ENCODE measurements at regions not wholly inside any gene's neighbourhood (a gene's known extent, or its start where the extent isn't known, plus 50 kb on each side); places are given as distances from the start of the nearest gene placed in this dataset.

DNA sequence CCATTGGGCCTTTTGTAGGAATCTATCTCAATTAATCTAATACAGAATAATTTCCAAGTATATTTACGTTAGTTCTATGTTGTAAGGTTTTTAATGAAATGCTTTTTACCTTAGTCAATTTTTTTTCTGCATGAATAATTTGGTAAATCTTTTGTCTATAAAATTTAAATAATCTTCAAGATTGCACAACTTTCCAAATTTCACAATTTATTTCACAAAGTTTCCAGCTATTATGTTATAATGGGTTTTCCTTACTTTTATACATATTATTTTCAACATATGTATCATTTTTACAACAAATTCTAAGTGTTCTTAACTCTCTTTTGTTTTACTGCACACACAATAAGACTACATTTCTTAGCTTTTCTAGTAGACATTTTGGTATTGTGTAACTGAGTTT lies 470.7 kb downstream of the ETV1 start:
- no peaks in the 10 kb centered on the region for H3K4me1 Mint-ChIP-seq
- H3K27me3 Mint-ChIP-seq: peaks cover 3% of the 10 kb centered on the region
- no peak for DNase-seq (ENCODE audit: low spot score in 2 of 2)
- ATAC-seq (replicated peaks; ENCODE audit: extremely low read depth, poor library complexity, severe bottlenecking): no peak
- H3K27ac Mint-ChIP-seq (ENCODE audit: low read depth): no peak overlapping the region
- H3K36me3 Mint-ChIP-seq (ENCODE audit: insufficient read depth): no peaks in the 10 kb centered on the region
- H3K9me3 Mint-ChIP-seq: no peaks in the 10 kb centered on the region
- H3K4me3 Mint-ChIP-seq: no peak overlapping the region

DNA sequence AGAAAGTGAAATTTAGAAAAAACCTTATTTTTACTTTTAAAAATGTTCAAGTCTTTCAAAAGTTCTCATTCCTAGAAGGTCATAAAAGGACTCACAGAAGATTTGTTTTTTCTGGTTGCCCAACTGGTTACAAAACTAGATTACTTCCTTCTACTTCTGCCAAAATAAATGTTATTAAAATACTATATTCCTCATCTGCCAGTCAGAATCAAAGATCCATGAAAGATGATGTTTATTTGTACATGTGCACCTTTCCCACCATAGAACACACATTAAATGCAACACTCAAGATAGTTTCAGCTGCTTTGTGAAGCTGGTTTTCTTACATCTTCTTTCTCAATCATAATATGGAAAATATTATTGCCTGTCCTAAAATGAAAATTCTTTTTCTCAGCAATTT lies 465.4 kb downstream of the ETV1 start:
- H3K4me3 Mint-ChIP-seq: no peak overlapping the region
- no peak overlapping the region for H3K27ac Mint-ChIP-seq (ENCODE audit: low read depth)
- H3K27me3 Mint-ChIP-seq: peaks cover 8% of the 10 kb centered on the region
- no peaks in the 10 kb centered on the region for H3K9me3 Mint-ChIP-seq
- DNase-seq (ENCODE audit: low spot score in 2 of 2) (no peak), ATAC-seq (replicated peaks; ENCODE audit: extremely low read depth, poor library complexity, severe bottlenecking) (no peak)
- H3K36me3 Mint-ChIP-seq (ENCODE audit: insufficient read depth): no peaks in the 10 kb centered on the region
- no peaks in the 10 kb centered on the region for H3K4me1 Mint-ChIP-seq

DNA sequence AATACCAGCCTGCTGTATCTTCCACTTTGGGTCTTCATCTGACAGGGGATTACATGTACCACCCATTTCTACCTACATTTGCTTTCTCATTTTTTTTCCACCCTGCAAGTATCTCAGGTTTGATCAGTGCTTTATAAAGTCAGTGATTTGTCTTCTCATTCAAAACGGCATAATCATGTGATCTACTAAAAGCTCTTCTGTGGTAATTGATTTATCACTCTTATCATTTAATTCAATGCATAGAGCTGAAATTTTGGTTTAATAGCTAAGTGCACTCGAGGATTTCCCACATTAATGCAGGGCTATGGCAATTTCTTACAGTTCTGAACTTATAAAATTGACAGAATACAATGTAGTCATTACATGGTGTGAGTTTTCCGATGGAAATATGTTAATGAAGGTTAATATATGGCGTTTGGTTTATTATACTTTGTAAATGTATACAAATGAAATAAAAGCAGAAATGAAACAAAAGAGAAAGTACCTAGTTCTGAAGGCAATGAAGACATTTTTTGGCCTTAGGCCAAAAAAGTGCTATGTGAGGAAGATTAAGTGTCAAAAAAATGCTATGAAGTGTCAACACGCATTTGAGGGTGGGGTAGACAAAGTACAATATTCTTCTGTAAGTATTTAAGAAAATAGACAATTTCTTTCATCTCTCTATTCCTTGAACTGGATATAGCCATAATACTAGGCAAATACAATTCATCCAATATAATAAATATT lies 457.3 kb downstream of the ETV1 start:
- Mint-ChIP-seq H3K36me3 (ENCODE audit: insufficient read depth) (no peaks in the 10 kb centered on the region), H3K4me1 (peaks cover 11% of the 10 kb centered on the region), H3K27me3 (no peaks in the 10 kb centered on the region), H3K9me3 (no peaks in the 10 kb centered on the region), H3K4me3 (no peak overlapping the region), H3K27ac (ENCODE audit: low read depth) (no peak overlapping the region)
- no peak for ATAC-seq (replicated peaks; ENCODE audit: extremely low read depth, poor library complexity, severe bottlenecking)
- DNase-seq (ENCODE audit: low spot score in 2 of 2): no peak

DNA sequence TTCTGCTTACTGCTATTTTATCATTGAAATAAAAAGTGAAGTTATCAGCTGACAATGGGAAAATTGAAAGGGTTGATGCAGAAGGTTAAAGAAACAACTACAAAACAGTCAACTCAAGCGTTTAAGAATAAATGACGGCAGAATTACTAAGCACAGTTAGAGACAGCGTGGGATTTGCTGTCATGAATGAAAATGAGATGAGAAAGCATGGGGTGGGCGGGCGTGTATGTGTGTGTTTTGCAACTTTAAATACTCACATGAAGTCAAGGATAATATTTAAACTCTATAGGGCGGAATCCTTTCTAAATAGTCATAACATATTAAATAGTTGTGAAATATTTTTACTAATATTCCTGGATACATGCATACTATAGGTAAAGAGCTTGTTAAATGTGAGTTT lies 450.8 kb downstream of the ETV1 start:
- DNase-seq (ENCODE audit: low spot score in 2 of 2) (no peak), ATAC-seq (replicated peaks; ENCODE audit: extremely low read depth, poor library complexity, severe bottlenecking) (no peak)
- Mint-ChIP-seq H3K36me3 (ENCODE audit: insufficient read depth) (no peaks in the 10 kb centered on the region), H3K27me3 (no peaks in the 10 kb centered on the region), H3K9me3 (no peaks in the 10 kb centered on the region), H3K4me1 (no peaks in the 10 kb centered on the region), H3K27ac (ENCODE audit: low read depth) (no peak overlapping the region), H3K4me3 (no peak overlapping the region)

DNA sequence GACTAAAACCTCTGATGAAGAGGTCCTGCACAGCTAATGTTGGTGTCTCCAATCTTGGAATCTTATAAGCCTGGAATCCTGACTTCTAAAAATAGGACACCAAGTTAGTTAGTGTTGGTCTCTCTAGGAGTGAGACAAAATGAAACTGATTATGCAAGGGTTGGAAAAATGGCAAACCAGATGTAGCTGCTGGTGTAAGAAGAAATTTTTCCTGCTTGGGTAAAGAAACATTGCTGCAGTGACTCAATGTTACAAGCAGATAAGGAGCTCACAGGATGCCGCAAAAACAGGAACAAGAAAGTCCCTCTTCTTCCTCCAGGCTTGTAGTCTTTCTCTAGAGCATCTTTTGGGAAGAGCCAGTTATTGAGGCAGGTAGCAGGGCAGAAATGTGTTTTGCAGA lies 449.0 kb downstream of the ETV1 start:
- Mint-ChIP-seq H3K4me1 (no peaks in the 10 kb centered on the region), H3K9me3 (no peaks in the 10 kb centered on the region), H3K27me3 (no peaks in the 10 kb centered on the region), H3K4me3 (no peak overlapping the region), H3K27ac (ENCODE audit: low read depth) (no peak overlapping the region), H3K36me3 (ENCODE audit: insufficient read depth) (no peaks in the 10 kb centered on the region)
- ATAC-seq (replicated peaks; ENCODE audit: extremely low read depth, poor library complexity, severe bottlenecking): no peak
- DNase-seq (ENCODE audit: low spot score in 2 of 2): no peak

DNA sequence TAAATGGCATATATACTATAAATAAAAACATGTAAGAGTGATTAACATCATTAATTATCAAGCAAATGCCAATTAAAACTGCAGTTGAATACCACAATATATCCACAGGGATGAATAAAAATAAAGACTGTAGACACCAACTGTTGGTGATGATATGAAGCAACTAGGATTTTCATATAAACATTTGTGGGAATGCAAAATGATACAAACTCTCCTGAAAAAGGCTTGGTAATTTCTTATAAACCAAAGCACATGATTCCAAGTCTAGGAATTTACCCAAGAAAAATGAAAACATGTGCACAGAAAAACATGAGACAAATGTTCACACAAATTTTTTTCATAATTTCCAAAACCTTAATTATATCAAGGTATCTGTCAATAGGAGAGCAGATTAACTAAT lies 448.1 kb downstream of the ETV1 start:
- Mint-ChIP-seq H3K9me3 (no peaks in the 10 kb centered on the region), H3K27me3 (no peaks in the 10 kb centered on the region), H3K36me3 (ENCODE audit: insufficient read depth) (no peaks in the 10 kb centered on the region), H3K27ac (ENCODE audit: low read depth) (no peak overlapping the region), H3K4me1 (no peaks in the 10 kb centered on the region), H3K4me3 (no peak overlapping the region)
- DNase-seq (ENCODE audit: low spot score in 2 of 2) (no peak), ATAC-seq (replicated peaks; ENCODE audit: extremely low read depth, poor library complexity, severe bottlenecking) (no peak)

DNA sequence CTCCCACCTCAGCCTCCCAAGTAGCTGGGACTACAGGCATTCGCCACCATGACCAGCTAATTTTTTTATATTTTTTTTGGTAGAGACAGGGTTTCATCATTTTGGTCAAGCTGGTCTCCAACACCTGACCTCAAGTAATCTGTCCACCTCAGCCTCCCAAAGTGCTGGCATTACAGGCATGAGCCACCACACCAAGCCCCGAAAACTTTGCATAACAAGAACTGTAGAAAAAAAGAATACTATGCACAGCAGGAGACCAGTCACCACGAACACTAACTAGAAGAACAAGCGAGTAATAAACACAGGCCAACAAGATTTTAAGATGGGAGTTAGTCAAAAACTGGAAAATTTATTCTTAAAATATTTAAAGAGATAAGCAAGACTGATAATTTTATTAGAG lies 447.0 kb downstream of the ETV1 start:
- H3K4me3 Mint-ChIP-seq: no peak overlapping the region
- no peaks in the 10 kb centered on the region for H3K27me3 Mint-ChIP-seq
- no peaks in the 10 kb centered on the region for H3K9me3 Mint-ChIP-seq
- ATAC-seq (replicated peaks; ENCODE audit: extremely low read depth, poor library complexity, severe bottlenecking) (no peak), DNase-seq (ENCODE audit: low spot score in 2 of 2) (no peak)
- no peaks in the 10 kb centered on the region for H3K4me1 Mint-ChIP-seq
- no peaks in the 10 kb centered on the region for H3K36me3 Mint-ChIP-seq (ENCODE audit: insufficient read depth)
- no peak overlapping the region for H3K27ac Mint-ChIP-seq (ENCODE audit: low read depth)

DNA sequence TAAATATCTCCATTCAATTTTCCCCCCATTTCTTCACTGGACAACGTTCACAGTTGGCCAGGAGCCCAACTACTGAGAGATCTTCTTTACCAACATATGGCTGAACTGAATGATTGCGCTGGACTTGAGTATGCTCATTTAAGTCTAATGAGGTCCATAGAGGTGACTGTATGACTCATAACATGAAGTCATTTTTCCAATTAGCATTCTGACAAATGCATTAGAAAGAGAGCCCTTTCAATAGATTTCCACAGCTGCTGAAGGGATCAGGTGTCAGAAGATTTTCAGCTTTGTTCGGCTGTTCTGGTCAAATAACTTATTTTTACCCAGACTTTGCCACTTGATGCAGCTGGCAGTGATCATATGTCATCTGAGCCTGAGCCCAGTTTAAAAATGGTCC lies 438.0 kb downstream of the ETV1 start:
- Mint-ChIP-seq H3K4me1 (no peaks in the 10 kb centered on the region), H3K27me3 (peaks cover 11% of the 10 kb centered on the region), H3K36me3 (ENCODE audit: insufficient read depth) (no peaks in the 10 kb centered on the region), H3K4me3 (no peak overlapping the region), H3K9me3 (no peaks in the 10 kb centered on the region), H3K27ac (ENCODE audit: low read depth) (no peak overlapping the region)
- no peak for DNase-seq (ENCODE audit: low spot score in 2 of 2)
- ATAC-seq (replicated peaks; ENCODE audit: extremely low read depth, poor library complexity, severe bottlenecking): no peak

DNA sequence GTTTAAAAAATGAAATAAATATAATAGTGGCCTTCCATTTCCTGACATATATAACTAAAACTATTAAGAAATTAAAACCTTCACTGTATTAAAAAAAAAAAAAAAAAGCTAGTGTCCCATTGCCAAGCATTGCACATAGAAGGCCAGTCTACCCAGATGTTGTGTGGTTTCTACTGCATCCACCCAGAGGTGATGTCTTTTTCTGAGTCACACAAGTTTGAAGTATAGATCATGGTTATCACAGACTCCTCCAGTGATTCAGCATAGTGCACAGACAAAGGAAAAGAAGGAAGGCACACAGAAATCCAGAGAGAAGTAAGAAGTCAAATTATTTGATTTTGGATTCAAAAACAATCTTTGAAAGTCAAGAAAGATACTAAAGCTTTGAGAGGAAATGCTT lies 429.0 kb downstream of the ETV1 start:
- DNase-seq (ENCODE audit: low spot score in 2 of 2) (no peak), ATAC-seq (replicated peaks; ENCODE audit: extremely low read depth, poor library complexity, severe bottlenecking) (no peak)
- H3K27me3 Mint-ChIP-seq: peaks cover 9% of the 10 kb centered on the region
- H3K4me3 Mint-ChIP-seq: no peak overlapping the region
- H3K9me3 Mint-ChIP-seq: no peaks in the 10 kb centered on the region
- H3K36me3 Mint-ChIP-seq (ENCODE audit: insufficient read depth): no peaks in the 10 kb centered on the region
- no peaks in the 10 kb centered on the region for H3K4me1 Mint-ChIP-seq
- H3K27ac Mint-ChIP-seq (ENCODE audit: low read depth): no peak overlapping the region

DNA sequence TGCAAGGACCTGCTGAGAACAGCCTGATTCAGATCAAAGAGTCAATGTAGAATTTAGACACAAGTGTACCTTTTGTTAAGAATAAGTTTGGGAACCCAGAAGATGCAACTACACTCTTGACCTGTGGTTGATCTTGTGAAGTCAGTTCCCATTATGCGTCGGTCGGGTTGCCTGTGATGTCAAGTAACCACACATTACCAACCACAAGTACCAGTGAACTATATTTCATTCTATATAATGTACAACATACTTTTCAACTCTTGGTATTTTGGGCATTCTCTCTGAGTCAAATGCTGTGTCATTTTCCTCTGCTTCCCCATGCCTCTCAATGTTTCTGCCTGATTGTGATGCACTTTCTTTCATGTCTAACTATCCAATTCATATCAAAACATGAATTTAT lies 426.2 kb downstream of the ETV1 start:
- Mint-ChIP-seq H3K27me3 (no peaks in the 10 kb centered on the region), H3K36me3 (ENCODE audit: insufficient read depth) (no peaks in the 10 kb centered on the region), H3K9me3 (no peaks in the 10 kb centered on the region), H3K4me3 (no peak overlapping the region), H3K27ac (ENCODE audit: low read depth) (no peak overlapping the region), H3K4me1 (no peaks in the 10 kb centered on the region)
- DNase-seq (ENCODE audit: low spot score in 2 of 2) (no peak), ATAC-seq (replicated peaks; ENCODE audit: extremely low read depth, poor library complexity, severe bottlenecking) (no peak)

DNA sequence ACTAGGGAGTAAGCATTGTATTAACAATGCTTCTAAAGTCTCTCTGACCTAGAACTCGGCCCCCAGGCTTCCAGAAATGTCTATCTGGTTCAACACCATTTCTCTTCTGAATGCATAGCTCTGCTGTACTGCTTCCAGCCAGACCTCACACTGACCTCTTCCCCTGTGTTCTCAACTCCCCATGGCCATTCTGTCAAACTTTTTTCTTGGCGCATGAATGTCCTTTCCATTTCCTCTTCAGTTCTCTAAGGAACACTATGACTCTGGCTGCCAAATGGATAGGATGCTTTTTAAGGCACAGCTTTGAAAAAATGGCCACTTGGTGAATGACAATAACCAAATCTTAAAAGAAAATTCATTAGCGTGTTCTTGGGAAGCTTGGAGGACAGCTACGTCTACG lies 425.8 kb downstream of the ETV1 start:
- Mint-ChIP-seq H3K9me3 (no peaks in the 10 kb centered on the region), H3K27me3 (no peaks in the 10 kb centered on the region), H3K36me3 (ENCODE audit: insufficient read depth) (no peaks in the 10 kb centered on the region), H3K4me3 (no peak overlapping the region), H3K27ac (ENCODE audit: low read depth) (no peak overlapping the region), H3K4me1 (no peaks in the 10 kb centered on the region)
- no peak for DNase-seq (ENCODE audit: low spot score in 2 of 2)
- ATAC-seq (replicated peaks; ENCODE audit: extremely low read depth, poor library complexity, severe bottlenecking): no peak

DNA sequence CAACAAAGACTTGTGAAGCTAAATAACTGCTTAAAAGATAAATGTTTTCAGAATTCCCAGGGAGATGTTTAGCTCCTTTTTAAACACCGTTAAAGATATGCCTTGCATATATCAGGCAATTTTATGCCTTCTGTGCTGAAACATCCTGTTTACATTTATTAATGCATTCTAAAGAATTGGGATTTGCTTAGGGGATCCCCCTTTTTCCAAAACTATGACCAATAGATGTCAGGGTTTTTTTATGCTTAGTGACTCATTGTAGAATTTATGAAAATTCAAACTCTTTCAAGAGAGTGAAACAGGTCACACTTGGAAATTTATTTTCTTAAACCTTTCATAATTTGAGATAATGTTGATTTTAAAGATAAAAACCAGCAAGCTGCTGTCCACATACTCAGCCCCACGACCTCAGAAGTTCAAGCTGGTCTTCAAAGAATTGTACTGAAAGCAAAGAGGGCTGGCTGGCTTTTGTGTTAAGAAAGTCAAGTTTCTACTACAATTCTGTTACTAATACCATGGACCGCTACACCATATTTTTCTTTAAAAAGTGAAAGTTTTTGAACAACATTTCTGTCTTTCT lies 411.8 kb downstream of the ETV1 start:
- no peaks in the 10 kb centered on the region for H3K36me3 Mint-ChIP-seq (ENCODE audit: insufficient read depth)
- ATAC-seq (replicated peaks; ENCODE audit: extremely low read depth, poor library complexity, severe bottlenecking) (no peak), DNase-seq (ENCODE audit: low spot score in 2 of 2) (no peak)
- no peak overlapping the region for H3K27ac Mint-ChIP-seq (ENCODE audit: low read depth)
- H3K27me3 Mint-ChIP-seq: peaks cover 20% of the 10 kb centered on the region
- no peak overlapping the region for H3K4me3 Mint-ChIP-seq
- H3K9me3 Mint-ChIP-seq: no peaks in the 10 kb centered on the region
- H3K4me1 Mint-ChIP-seq: no peaks in the 10 kb centered on the region

DNA sequence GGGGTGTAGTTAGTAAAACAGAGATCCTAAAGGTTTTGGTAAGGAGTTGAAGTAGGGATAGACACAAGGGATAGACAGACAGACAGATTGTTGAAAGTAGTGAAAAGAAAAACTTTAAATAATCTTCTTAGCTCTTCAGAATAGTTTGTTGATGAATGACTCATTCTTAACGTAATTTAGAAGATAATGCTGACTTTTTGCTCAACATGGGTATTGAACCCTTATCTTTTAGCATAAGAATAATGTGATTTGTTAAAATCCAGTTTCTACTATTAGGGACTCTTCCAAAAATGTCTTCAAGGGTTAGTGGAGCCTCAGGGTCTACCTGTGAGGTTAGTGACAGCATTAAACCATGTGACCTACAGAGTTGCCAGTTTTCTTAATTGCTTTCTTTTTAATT lies 411.2 kb downstream of the ETV1 start:
- no peak for DNase-seq (ENCODE audit: low spot score in 2 of 2)
- no peak overlapping the region for H3K27ac Mint-ChIP-seq (ENCODE audit: low read depth)
- H3K4me3 Mint-ChIP-seq: no peak overlapping the region
- H3K36me3 Mint-ChIP-seq (ENCODE audit: insufficient read depth): no peaks in the 10 kb centered on the region
- H3K9me3 Mint-ChIP-seq: no peaks in the 10 kb centered on the region
- H3K4me1 Mint-ChIP-seq: no peaks in the 10 kb centered on the region
- ATAC-seq (replicated peaks; ENCODE audit: extremely low read depth, poor library complexity, severe bottlenecking): no peak
- H3K27me3 Mint-ChIP-seq: peaks cover 13% of the 10 kb centered on the region

All from central memory CD8-positive, alpha-beta T cell (primary cell).